Uterus (tissue), 2 donors: ENCODE measurements at regions not wholly inside any gene's neighbourhood (a gene's known extent, or its start where the extent isn't known, plus 50 kb on each side); places are given as distances from the start of the nearest gene placed in this dataset.

ENCODE experiments used
- POLR2A ChIP-seq, 2 donors: fragments of 450-650 bp; IDR thresholded peaks; one replicate each; pipeline ENCODE4 v1.6.1; 2016; ENCODE audit warnings: antibody characterized with exemption in 2 of 2, mild to moderate bottlenecking in 1 of 2, moderate library complexity in 1 of 2
- TF ChIP-seq, protein P1 (sequence below), 4 experiments: fragments of 200-600 bp in 2 of 4; fragments of 450-650 bp in 2 of 4; sonication (generic) in 2 of 4; IDR thresholded peaks; one replicate each; pipeline ENCODE4 v1.5.1; 2016 to 2019; ENCODE audit warnings: antibody characterized with exemption in 4 of 4, mild to moderate bottlenecking in 2 of 4, moderate library complexity in 1 of 4

DNA sequence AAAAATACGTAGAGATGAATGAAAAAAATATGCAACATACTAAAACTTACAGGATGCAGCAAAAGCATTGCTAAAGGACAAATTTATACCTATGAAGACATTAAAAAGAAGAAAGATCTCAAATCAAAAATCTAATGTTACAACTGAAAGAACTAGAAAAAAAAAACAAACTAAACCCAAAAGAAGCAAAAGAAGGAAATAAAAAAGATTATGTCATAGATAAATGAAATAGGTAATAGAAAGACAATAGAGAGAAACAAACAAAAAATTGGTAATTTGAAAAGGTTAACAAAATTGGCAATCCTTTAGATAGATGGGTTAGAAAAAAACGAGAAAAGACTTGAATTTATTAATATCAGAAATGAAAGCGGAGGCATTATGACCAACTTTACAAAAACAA lies 1000.2 kb downstream of the TLE4 start:
- no peak for TF ChIP-seq POLR2A (IDR thresholded peaks at IDR 0.05)
- TF ChIP-seq, protein P1, sequence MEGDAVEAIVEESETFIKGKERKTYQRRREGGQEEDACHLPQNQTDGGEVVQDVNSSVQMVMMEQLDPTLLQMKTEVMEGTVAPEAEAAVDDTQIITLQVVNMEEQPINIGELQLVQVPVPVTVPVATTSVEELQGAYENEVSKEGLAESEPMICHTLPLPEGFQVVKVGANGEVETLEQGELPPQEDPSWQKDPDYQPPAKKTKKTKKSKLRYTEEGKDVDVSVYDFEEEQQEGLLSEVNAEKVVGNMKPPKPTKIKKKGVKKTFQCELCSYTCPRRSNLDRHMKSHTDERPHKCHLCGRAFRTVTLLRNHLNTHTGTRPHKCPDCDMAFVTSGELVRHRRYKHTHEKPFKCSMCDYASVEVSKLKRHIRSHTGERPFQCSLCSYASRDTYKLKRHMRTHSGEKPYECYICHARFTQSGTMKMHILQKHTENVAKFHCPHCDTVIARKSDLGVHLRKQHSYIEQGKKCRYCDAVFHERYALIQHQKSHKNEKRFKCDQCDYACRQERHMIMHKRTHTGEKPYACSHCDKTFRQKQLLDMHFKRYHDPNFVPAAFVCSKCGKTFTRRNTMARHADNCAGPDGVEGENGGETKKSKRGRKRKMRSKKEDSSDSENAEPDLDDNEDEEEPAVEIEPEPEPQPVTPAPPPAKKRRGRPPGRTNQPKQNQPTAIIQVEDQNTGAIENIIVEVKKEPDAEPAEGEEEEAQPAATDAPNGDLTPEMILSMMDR (IDR thresholded peaks at IDR 0.05): no peak
